Natural killer cell (primary cell): ENCODE measurements at regions not wholly inside any gene's neighbourhood (a gene's known extent, or its start where the extent isn't known, plus 50 kb on each side); places are given as distances from the start of the nearest gene placed in this dataset.

Source experiments
- ATAC-seq, 3 donors: fragments of 150-1000 bp in 2 of 3; fragments of 200-7000 bp in 1 of 3; cut with Tn5 transposase; 1 replicate in 1 of 3; 2 replicates in 2 of 3; pipeline ENCODE4 v1.10.0; 2021; ENCODE audit warnings: mild to moderate bottlenecking in 2 of 3, moderate library complexity in 2 of 3
- DNase-seq, 2 donors: peaks; one replicate each; pipeline versions ENCODE4 v3.0.0 to v3.0.0-alpha.2; 2013 to 2021; ENCODE audit warnings: mixed read lengths in 1 of 2
- H3K27ac ChIP-seq: one replicate; pipeline ENCODE4 v1.5.1; 2013; ENCODE audit warnings: mild to moderate bottlenecking, low read length
- H3K27me3 ChIP-seq: one replicate; pipeline ENCODE4 v1.6.1; 2013; ENCODE audit warnings: low read length; ENCODE audit not compliant: control insufficient read depth, insufficient read depth
- H3K36me3 ChIP-seq: one replicate; pipeline ENCODE4 v1.6.1; 2013; ENCODE audit warnings: low read length; ENCODE audit not compliant: control insufficient read depth, insufficient read depth
- H3K4me1 ChIP-seq: one replicate; pipeline ENCODE4 v1.6.1; 2013; ENCODE audit warnings: low read length; ENCODE audit not compliant: control insufficient read depth, insufficient read depth
- H3K4me3 ChIP-seq: one replicate; pipeline ENCODE4 v1.5.1; 2013; ENCODE audit warnings: low read length
- H3K9me3 ChIP-seq: one replicate; pipeline ENCODE4 v1.6.1; 2013; ENCODE audit warnings: low read length; ENCODE audit not compliant: control insufficient read depth, insufficient read depth
- H3K27ac Mint-ChIP-seq, 2 donors: one replicate each; pipeline ENCODE4 v1.8.0; 2022; ENCODE audit warnings: mild to moderate bottlenecking in 2 of 2, mixed read lengths in 2 of 2, moderate library complexity in 1 of 2
- H3K27me3 Mint-ChIP-seq, 2 donors: one replicate each; pipeline ENCODE4 v1.8.0; 2022; ENCODE audit warnings: low read depth in 2 of 2, mixed read lengths in 2 of 2
- H3K36me3 Mint-ChIP-seq: one replicate; pipeline ENCODE4 v1.8.0; 2022; ENCODE audit warnings: mixed read lengths
- H3K4me1 Mint-ChIP-seq, 2 donors: one replicate each; pipeline ENCODE4 v1.8.0; 2022; ENCODE audit warnings: mixed read lengths in 2 of 2
- H3K4me3 Mint-ChIP-seq: one replicate; pipeline ENCODE4 v1.8.0; 2022; ENCODE audit warnings: mild to moderate bottlenecking, moderate library complexity, mixed read lengths
- H3K9me3 Mint-ChIP-seq, 2 donors: one replicate each; pipeline ENCODE4 v1.8.0; 2022; ENCODE audit warnings: mixed read lengths in 2 of 2
- WGBS: methylation state at CpG from one replicate; pipeline ENCODE4 v1.1.7; 2013; ENCODE audit warnings: missing lambda C conversion rate; ENCODE audit not compliant: insufficient coverage; 5-methylcytosine and 5-hydroxymethylcytosine counted together
- intact Hi-C: fragments of 100-400 bp; cut with micrococcal nuclease; formaldehyde crosslinking; loops from one replicate; pipeline ENCODE4 v1.14.2; 2022
- TF ChIP-seq, protein P1 (sequence below): fragments of 200-600 bp; IDR thresholded peaks from one replicate; pipeline ENCODE4 v1.8.0; 2022; ENCODE audit warnings: antibody characterized with exemption

DNA sequence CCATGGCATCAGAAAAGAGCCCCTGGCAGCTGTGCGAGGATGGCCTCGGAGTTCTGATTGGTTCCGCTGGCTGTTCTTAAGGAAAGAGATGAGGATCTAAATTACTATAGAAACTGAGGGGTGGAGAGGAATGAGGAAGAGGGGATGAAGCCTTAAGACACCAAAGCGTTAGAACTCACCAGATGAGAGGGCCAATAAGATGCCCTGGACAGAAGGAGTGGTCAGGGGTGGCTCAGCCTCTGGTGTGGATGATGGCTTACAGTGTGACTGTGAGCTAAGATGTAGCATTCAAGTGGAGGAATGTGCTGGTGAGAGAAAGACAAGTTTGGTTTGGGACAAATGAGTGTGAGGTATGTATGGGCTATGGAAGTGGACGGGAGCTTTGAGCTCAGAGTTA lies 97.8 kb downstream of the ZFP36L2 start:
- peaks cover 66 to 77% of the 10 kb centered on the region in 2 donors for H3K4me1 Mint-ChIP-seq
- H3K9me3 Mint-ChIP-seq = no peaks in the 10 kb centered on the region
- H3K36me3 Mint-ChIP-seq = no peaks in the 10 kb centered on the region
- 92% methylated on average over 5 of the region's 5 CpGs for WGBS
- Histone ChIP-seq H3K27me3 (no peaks in the 10 kb centered on the region), H3K4me1 (peaks cover 82% of the 10 kb centered on the region), H3K9me3 (no peaks in the 10 kb centered on the region), H3K27ac (peak overlapping the region; percentile 92), H3K4me3 (no peak overlapping the region), H3K36me3 (no peaks in the 10 kb centered on the region)
- ATAC-seq = no peak
- TF ChIP-seq, protein P1, sequence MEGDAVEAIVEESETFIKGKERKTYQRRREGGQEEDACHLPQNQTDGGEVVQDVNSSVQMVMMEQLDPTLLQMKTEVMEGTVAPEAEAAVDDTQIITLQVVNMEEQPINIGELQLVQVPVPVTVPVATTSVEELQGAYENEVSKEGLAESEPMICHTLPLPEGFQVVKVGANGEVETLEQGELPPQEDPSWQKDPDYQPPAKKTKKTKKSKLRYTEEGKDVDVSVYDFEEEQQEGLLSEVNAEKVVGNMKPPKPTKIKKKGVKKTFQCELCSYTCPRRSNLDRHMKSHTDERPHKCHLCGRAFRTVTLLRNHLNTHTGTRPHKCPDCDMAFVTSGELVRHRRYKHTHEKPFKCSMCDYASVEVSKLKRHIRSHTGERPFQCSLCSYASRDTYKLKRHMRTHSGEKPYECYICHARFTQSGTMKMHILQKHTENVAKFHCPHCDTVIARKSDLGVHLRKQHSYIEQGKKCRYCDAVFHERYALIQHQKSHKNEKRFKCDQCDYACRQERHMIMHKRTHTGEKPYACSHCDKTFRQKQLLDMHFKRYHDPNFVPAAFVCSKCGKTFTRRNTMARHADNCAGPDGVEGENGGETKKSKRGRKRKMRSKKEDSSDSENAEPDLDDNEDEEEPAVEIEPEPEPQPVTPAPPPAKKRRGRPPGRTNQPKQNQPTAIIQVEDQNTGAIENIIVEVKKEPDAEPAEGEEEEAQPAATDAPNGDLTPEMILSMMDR = no peak
- H3K27me3 Mint-ChIP-seq = no peaks in the 10 kb centered on the region
- peak overlapping the region; percentile 81 for H3K4me3 Mint-ChIP-seq
- no peak for DNase-seq
- peak overlapping the region; percentile 87 to 96 for H3K27ac Mint-ChIP-seq
- intact Hi-C loops = loop anchor here (5.0 kb wide), 2 partner anchors 166 to 181 kb away; no protein-coding TSS in a partner anchor

DNA sequence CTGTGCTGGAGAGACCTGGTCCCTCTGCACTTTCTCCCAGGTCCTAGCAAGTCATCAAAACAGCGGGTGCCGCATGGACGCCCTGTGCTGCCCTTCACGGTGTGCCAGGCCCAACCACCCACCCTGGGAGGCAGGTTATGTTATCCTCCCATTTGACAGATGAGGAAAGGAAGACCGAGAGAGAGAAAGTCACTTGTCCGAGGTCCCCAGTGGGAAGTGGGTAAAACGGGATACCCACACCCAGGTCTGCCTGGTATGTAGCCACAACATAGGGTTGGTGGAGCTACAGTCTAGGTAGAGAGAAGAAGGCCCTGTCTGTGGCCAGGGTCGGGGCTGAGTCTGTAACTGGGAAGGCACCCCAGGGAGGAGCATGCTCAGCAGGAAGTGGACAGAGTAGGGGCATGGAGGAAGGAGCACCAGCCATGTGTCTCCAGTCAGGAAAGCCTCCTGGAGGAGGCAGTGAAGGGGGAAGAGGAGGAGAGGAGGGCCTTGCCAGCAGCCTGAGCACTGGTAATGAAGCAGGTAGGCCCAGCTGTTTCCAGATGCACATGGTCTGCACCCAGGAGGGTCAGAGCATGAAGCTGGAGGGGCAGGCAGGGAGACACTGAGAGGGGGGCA lies 98.4 kb downstream of the ZFP36L2 start:
- peaks cover 77% of the 10 kb centered on the region for H3K4me1 ChIP-seq
- DNase-seq (peak in 1 of 2 donors; percentile 46), ATAC-seq (no peak)
- Mint-ChIP-seq H3K27ac (peak overlapping the region; percentile 87 to 96), H3K9me3 (no peaks in the 10 kb centered on the region), H3K4me3 (peak overlapping the region; percentile 81), H3K36me3 (no peaks in the 10 kb centered on the region), H3K4me1 (peaks cover 61 to 71% of the 10 kb centered on the region in 2 donors), H3K27me3 (no peaks in the 10 kb centered on the region)
- H3K9me3 ChIP-seq = no peaks in the 10 kb centered on the region
- H3K27ac ChIP-seq = peak overlapping the region; percentile 92
- 54% methylated on average over 8 of the region's 8 CpGs for WGBS
- TF ChIP-seq, protein P1 = no peak
- no peaks in the 10 kb centered on the region for H3K27me3 ChIP-seq
- H3K4me3 ChIP-seq = no peak overlapping the region
- intact Hi-C loops = loop anchor here (1.0 to 5.0 kb wide), 4 partner anchors 101 to 356 kb away; no protein-coding TSS in a partner anchor
- H3K36me3 ChIP-seq = no peaks in the 10 kb centered on the region

DNA sequence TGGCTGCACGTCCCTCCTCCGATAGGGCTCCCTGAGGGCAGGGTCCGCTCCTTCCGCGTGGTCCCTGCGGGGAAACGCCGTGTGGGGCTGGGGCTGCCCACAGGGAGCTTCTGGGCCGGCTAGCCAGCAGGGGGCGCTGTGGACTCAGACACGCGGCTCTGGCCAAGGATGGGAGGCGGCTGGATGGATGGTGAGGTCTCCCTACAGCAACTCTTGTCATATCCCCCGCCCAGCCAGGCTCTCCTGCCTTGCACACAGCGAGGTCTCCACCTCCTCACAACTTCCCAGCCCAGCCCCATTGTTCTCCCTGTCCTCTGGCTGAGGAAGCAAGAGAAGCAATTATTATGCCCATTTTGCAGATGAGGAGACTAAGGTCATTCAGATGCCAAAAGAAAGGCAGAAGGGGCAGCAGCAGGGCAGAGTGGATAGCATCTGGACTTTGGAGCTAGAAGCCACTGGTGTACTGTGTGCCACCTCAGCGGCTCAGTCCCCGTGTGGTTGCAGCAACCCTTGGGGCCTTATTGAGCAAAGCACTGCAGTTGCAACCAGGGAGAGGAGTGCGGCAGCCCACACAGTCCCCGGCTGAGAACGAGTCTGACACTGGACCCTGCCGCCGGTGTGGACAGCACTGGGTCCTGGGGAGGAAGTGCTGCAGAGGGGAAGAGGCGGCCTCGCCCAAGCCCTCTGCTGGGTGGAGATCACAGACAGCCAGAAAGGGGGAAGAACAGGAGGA lies 99.0 kb downstream of the ZFP36L2 start:
- H3K4me1 Mint-ChIP-seq = peaks cover 57 to 65% of the 10 kb centered on the region in 2 donors
- H3K36me3 Mint-ChIP-seq = no peaks in the 10 kb centered on the region
- H3K27me3 Mint-ChIP-seq = no peaks in the 10 kb centered on the region
- Histone ChIP-seq H3K4me3 (no peak overlapping the region), H3K36me3 (no peaks in the 10 kb centered on the region), H3K27ac (peak overlapping the region; percentile 92), H3K27me3 (no peaks in the 10 kb centered on the region), H3K9me3 (no peaks in the 10 kb centered on the region), H3K4me1 (peaks cover 70% of the 10 kb centered on the region)
- DNase-seq (peak; percentile 88 to 90), ATAC-seq (peak; percentile 22 to 40 (median 33))
- H3K27ac Mint-ChIP-seq = peak overlapping the region; percentile 87 to 96
- 42% methylated on average over 24 of the region's 24 CpGs for WGBS
- no peaks in the 10 kb centered on the region for H3K9me3 Mint-ChIP-seq
- intact Hi-C loops = loop anchor here (1.0 to 5.0 kb wide), 4 partner anchors 102 to 357 kb away; no protein-coding TSS in a partner anchor
- H3K4me3 Mint-ChIP-seq = peak overlapping the region; percentile 81
- TF ChIP-seq, protein P1 = peak; percentile 87
